PC-9 (cell line): ENCODE measurements at regions not wholly inside any gene's neighbourhood (a gene's known extent, or its start where the extent isn't known, plus 50 kb on each side); places are given as distances from the start of the nearest gene placed in this dataset.

Experiments
- CTCF ChIP-seq: fragments of 200-600 bp; sonication (generic); conservative IDR thresholded peaks from 2 replicates; pipeline ENCODE4 v1.6.1; 2017; ENCODE audit warnings: mixed run types, antibody characterized with exemption, mild to moderate bottlenecking, moderate library complexity
- EZH2 ChIP-seq: fragments of 200-600 bp; sonication (generic); IDR thresholded peaks from 2 replicates; pipeline ENCODE4 v1.8.0; 2017; ENCODE audit warnings: antibody characterized with exemption, low read depth

- TF ChIP-seq CTCF (no peak), EZH2 (no peak)
Measured at GRCh38 chr7:84638339-84638697, 443.7 kb upstream of the SEMA3A start.
